WTC11 (cell line): ENCODE measurements at regions not wholly inside any gene's neighbourhood (a gene's known extent, or its start where the extent isn't known, plus 50 kb on each side); places are given as distances from the start of the nearest gene placed in this dataset.

Experiments
- ATAC-seq: fragments of 200-7000 bp; cut with Tn5 transposase; 2 replicates; pipeline ENCODE4 v1.10.0; 2021; ENCODE audit warnings: mild to moderate bottlenecking, moderate library complexity
- CTCF ChIA-PET: fragments of 300-600 bp; sonication (Branson Sonifier 250); formaldehyde crosslinking; loops from one replicate; lab custom pipeline; 2021; ENCODE audit warnings: antibody characterized with exemption; lab: Charles Lee
- POLR2A ChIA-PET: fragments of 350-600 bp; sonication (Branson Sonifier 250); formaldehyde crosslinking; loops from one replicate; lab custom pipeline; 2021; ENCODE audit warnings: antibody characterized with exemption; lab: Charles Lee
- DNase-seq: peaks from one replicate; pipeline ENCODE4 v3.0.0; 2021; ENCODE audit warnings: low spot score
- H3K27ac Mint-ChIP-seq: 2 replicates; pipeline ENCODE4 v1.8.0; 2021; ENCODE audit warnings: mixed read lengths
- H3K27me3 Mint-ChIP-seq: 2 replicates; pipeline ENCODE4 v1.8.0; 2021; ENCODE audit warnings: low read depth, mild to moderate bottlenecking, moderate library complexity, mixed read lengths
- H3K36me3 Mint-ChIP-seq: 2 replicates; pipeline ENCODE4 v1.8.0; 2021; ENCODE audit warnings: mixed read lengths
- H3K4me1 Mint-ChIP-seq: 2 replicates; pipeline ENCODE4 v1.8.0; 2022; ENCODE audit warnings: mixed read lengths
- H3K4me3 Mint-ChIP-seq: 2 replicates; pipeline ENCODE4 v1.8.0; 2021; ENCODE audit warnings: mild to moderate bottlenecking, moderate library complexity, mixed read lengths
- H3K9me3 Mint-ChIP-seq: 2 replicates; pipeline ENCODE4 v1.8.0; 2021; ENCODE audit warnings: mixed read lengths
- CREM ChIP-seq: sonication (generic); formaldehyde crosslinking; IDR thresholded peaks from 2 replicates; pipeline ENCODE4 v1.8.1; 2022; ENCODE audit warnings: mild to moderate bottlenecking, missing genetic modification reagents, moderate library complexity
- EMX1 ChIP-seq: fragments of 250-450 bp; sonication (Bioruptor Pico); IDR thresholded peaks from 2 replicates; pipeline ENCODE4 v1.8.0; 2021; ENCODE audit warnings: mild to moderate bottlenecking
- IRF2 ChIP-seq: sonication (generic); formaldehyde crosslinking; IDR thresholded peaks from 2 replicates; pipeline ENCODE4 v1.8.0; 2022; ENCODE audit warnings: low read depth, missing genetic modification reagents, borderline replicate concordance
- KAT7 ChIP-seq: sonication (generic); formaldehyde crosslinking; IDR thresholded peaks from 2 replicates; pipeline ENCODE4 v1.8.1; 2023; ENCODE audit warnings: missing genetic modification reagents, mild to moderate bottlenecking, borderline replicate concordance
- MYBL2 ChIP-seq: sonication (generic); formaldehyde crosslinking; IDR thresholded peaks from 2 replicates; pipeline ENCODE4 v1.8.1; 2023; ENCODE audit warnings: mild to moderate bottlenecking, moderate library complexity, missing genetic modification reagents
- NFATC4 ChIP-seq: fragments of 250-450 bp; sonication (Bioruptor Pico); IDR thresholded peaks from 2 replicates; pipeline ENCODE4 v1.9.0; 2021; ENCODE audit warnings: mild to moderate bottlenecking
- NFYB ChIP-seq: sonication (generic); formaldehyde crosslinking; conservative IDR thresholded peaks from 2 replicates; pipeline ENCODE4 v1.8.0; 2022; ENCODE audit warnings: low read depth, missing genetic modification reagents
- NR1H2 ChIP-seq: sonication (generic); formaldehyde crosslinking; IDR thresholded peaks from 2 replicates; pipeline ENCODE4 v1.9.0; 2021; ENCODE audit warnings: mild to moderate bottlenecking, moderate library complexity, missing genetic modification reagents
- SMAD4 ChIP-seq: sonication (generic); formaldehyde crosslinking; IDR thresholded peaks from 2 replicates; pipeline ENCODE4 v1.8.0; 2022; ENCODE audit warnings: mild to moderate bottlenecking, missing genetic modification reagents
- SOX15 ChIP-seq: fragments of 250-450 bp; sonication (Bioruptor Pico); IDR thresholded peaks from 2 replicates; pipeline ENCODE4 v1.9.0; 2021; ENCODE audit warnings: mild to moderate bottlenecking
- TEAD1 ChIP-seq: sonication (generic); formaldehyde crosslinking; IDR thresholded peaks from 2 replicates; pipeline ENCODE4 v1.8.0; 2022; ENCODE audit warnings: mild to moderate bottlenecking, missing genetic modification reagents
- ZNF423 ChIP-seq: fragments of 250-450 bp; sonication (Bioruptor Pico); IDR thresholded peaks from 2 replicates; pipeline ENCODE4 v2.1.2; 2022; ENCODE audit warnings: mild to moderate bottlenecking, moderate library complexity
- TF ChIP-seq, protein P1 (sequence below): sonication (generic); formaldehyde crosslinking; IDR thresholded peaks from 2 replicates; pipeline ENCODE4 v1.8.1; 2023; ENCODE audit warnings: mild to moderate bottlenecking, missing genetic modification reagents
- TF ChIP-seq, protein P2 (sequence below): sonication (generic); formaldehyde crosslinking; IDR thresholded peaks from 2 replicates; pipeline ENCODE4 v1.8.1; 2022; ENCODE audit warnings: missing genetic modification reagents, borderline replicate concordance
- TF ChIP-seq, protein P3 (sequence below): fragments of 250-450 bp; sonication (Bioruptor Pico); conservative IDR thresholded peaks from 2 replicates; pipeline ENCODE4 v1.9.0; 2021; ENCODE audit warnings: mild to moderate bottlenecking
- TF ChIP-seq, protein P4 (sequence below): sonication (generic); formaldehyde crosslinking; IDR thresholded peaks from 2 replicates; pipeline ENCODE4 v1.8.0; 2022; ENCODE audit warnings: mild to moderate bottlenecking, missing genetic modification reagents
- TF ChIP-seq, protein P5 (sequence below): sonication (generic); formaldehyde crosslinking; IDR thresholded peaks from 2 replicates; pipeline ENCODE4 v1.8.1; 2023; ENCODE audit warnings: mild to moderate bottlenecking, missing genetic modification reagents, borderline replicate concordance
- TF ChIP-seq, protein P6 (sequence below): sonication (generic); formaldehyde crosslinking; IDR thresholded peaks from 2 replicates; pipeline ENCODE4 v1.8.1; 2022; ENCODE audit warnings: low read depth, missing genetic modification reagents, borderline replicate concordance
- TF ChIP-seq, protein P7 (sequence below): fragments of 250-450 bp; sonication (Bioruptor Pico); IDR thresholded peaks from 2 replicates; pipeline ENCODE4 v2.1.2; 2022; ENCODE audit warnings: mild to moderate bottlenecking, moderate library complexity
- TF ChIP-seq, protein P8 (sequence below): sonication (generic); formaldehyde crosslinking; IDR thresholded peaks from 2 replicates; pipeline ENCODE4 v1.8.0; 2022; ENCODE audit warnings: mild to moderate bottlenecking, missing genetic modification reagents

DNA sequence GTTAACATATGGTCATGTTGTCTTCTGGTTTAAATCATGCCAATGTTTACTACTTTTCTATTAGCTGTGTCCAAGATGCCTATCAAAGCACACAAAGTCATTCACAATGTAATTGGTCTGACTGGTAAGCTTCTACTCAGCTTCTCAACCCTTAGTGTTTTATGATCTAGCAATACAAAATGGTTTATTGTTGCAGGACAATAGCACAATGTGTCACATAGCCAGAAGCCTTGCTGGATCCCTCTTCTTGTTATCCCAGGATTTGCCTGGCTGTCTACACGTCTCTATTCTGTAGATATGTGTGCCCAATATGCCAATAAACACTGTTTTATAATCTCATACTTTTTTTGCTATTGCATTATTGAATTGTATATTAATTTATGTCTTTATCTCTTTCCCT lies 1111.0 kb upstream of the AGA start:
- no peaks in the 10 kb centered on the region for H3K36me3 Mint-ChIP-seq
- ChIA-PET POLR2A (no interaction called here), CTCF (no interaction called here)
- H3K9me3 Mint-ChIP-seq, result peaks cover 3% of the 10 kb centered on the region; the same call in 1 of the 2 replicates
- no peak overlapping the region for H3K27ac Mint-ChIP-seq
- no peaks in the 10 kb centered on the region for H3K4me1 Mint-ChIP-seq
- ATAC-seq, result no peak
- DNase-seq, result no peak
- H3K27me3 Mint-ChIP-seq, result no peaks in the 10 kb centered on the region
- no peak overlapping the region for H3K4me3 Mint-ChIP-seq
- TF ChIP-seq EMX1 (CRISPR knock-in tag) (no peak), NFYB (CRISPR knock-in tag) (no peak)
- TF ChIP-seq, protein P1, sequence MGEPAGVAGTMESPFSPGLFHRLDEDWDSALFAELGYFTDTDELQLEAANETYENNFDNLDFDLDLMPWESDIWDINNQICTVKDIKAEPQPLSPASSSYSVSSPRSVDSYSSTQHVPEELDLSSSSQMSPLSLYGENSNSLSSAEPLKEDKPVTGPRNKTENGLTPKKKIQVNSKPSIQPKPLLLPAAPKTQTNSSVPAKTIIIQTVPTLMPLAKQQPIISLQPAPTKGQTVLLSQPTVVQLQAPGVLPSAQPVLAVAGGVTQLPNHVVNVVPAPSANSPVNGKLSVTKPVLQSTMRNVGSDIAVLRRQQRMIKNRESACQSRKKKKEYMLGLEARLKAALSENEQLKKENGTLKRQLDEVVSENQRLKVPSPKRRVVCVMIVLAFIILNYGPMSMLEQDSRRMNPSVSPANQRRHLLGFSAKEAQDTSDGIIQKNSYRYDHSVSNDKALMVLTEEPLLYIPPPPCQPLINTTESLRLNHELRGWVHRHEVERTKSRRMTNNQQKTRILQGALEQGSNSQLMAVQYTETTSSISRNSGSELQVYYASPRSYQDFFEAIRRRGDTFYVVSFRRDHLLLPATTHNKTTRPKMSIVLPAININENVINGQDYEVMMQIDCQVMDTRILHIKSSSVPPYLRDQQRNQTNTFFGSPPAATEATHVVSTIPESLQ, result no peak
- TF ChIP-seq, protein P2, sequence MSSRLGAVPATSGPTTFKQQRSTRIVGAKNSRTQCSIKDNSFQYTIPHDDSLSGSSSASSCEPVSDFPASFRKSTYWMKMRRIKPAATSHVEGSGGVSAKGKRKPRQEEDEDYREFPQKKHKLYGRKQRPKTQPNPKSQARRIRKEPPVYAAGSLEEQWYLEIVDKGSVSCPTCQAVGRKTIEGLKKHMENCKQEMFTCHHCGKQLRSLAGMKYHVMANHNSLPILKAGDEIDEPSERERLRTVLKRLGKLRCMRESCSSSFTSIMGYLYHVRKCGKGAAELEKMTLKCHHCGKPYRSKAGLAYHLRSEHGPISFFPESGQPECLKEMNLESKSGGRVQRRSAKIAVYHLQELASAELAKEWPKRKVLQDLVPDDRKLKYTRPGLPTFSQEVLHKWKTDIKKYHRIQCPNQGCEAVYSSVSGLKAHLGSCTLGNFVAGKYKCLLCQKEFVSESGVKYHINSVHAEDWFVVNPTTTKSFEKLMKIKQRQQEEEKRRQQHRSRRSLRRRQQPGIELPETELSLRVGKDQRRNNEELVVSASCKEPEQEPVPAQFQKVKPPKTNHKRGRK, result no peak
- TF ChIP-seq, all 79 proteins: peak for 0

DNA sequence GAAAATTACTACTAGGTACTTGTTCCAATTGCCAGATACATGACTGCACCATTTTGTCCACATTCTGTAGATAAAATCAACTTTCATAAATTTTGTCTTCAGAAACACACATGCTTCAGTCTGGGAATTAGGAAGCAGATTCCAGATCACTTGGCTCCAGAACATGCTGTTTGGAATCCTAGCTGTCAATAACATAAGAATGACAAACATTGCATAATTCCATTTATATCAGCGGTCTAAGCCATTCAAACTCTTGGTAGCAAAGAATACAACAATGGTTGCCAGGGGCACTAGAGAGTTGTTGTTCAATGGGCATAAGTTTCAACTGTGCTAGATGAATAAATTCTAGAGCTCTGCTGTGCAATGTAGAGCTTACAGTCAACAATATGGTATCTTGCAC lies 1112.1 kb upstream of the AGA start:
- H3K4me3 Mint-ChIP-seq, result no peak overlapping the region
- ChIA-PET CTCF (no interaction called here), POLR2A (no interaction called here)
- DNase-seq (no peak), ATAC-seq (no peak)
- peaks cover 2% of the 10 kb centered on the region; the same call in 1 of the 2 replicates for H3K9me3 Mint-ChIP-seq
- no peaks in the 10 kb centered on the region for H3K36me3 Mint-ChIP-seq
- no peaks in the 10 kb centered on the region for H3K27me3 Mint-ChIP-seq
- no peak overlapping the region for H3K27ac Mint-ChIP-seq
- TF ChIP-seq NFYB (CRISPR knock-in tag) (no peak), SMAD4 (CRISPR knock-in tag) (no peak), SOX15 (no peak), ZNF423 (CRISPR knock-in tag) (no peak), MYBL2 (CRISPR knock-in tag) (no peak), NR1H2 (CRISPR knock-in tag) (no peak), IRF2 (no peak), TEAD1 (CRISPR knock-in tag) (no peak), KAT7 (no peak), CREM (no peak), NFATC4 (no peak)
- TF ChIP-seq, protein P3, sequence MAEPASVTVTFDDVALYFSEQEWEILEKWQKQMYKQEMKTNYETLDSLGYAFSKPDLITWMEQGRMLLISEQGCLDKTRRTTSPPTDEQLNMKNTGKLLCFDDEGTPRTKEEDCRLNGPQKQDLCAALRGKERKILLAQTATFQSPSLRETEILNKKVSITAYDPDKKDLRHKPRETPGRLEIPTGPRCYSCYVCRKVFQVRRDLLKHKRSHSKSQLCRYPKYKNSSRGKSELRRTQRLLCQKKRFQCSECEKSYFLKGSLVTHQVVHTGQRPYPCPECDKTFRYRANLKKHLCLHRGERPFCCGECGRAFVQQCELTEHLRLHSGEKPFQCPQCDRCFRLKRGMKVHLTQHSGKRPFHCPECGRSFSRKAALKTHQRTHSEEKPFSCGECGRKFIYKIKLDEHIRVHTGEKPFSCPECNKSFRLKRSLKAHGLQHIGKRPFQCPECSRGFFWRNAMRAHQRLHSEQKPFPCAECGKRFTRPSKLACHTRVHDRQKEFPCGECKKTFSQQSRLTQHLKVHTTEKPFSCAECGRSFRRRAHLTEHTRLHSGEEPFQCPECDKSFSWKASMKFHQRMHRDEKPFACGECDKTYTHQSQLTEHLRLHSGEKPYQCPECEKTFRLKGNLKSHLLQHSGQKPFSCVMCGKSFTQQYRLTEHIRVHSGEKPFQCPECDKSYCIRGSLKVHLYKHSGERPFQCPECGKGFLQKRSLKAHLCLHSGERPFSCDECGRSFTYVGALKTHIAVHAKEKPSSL (CRISPR knock-in tag), result no peak
- TF ChIP-seq, protein P4, sequence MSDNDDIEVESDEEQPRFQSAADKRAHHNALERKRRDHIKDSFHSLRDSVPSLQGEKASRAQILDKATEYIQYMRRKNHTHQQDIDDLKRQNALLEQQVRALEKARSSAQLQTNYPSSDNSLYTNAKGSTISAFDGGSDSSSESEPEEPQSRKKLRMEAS (CRISPR knock-in tag), result no peak
- TF ChIP-seq, protein P5, sequence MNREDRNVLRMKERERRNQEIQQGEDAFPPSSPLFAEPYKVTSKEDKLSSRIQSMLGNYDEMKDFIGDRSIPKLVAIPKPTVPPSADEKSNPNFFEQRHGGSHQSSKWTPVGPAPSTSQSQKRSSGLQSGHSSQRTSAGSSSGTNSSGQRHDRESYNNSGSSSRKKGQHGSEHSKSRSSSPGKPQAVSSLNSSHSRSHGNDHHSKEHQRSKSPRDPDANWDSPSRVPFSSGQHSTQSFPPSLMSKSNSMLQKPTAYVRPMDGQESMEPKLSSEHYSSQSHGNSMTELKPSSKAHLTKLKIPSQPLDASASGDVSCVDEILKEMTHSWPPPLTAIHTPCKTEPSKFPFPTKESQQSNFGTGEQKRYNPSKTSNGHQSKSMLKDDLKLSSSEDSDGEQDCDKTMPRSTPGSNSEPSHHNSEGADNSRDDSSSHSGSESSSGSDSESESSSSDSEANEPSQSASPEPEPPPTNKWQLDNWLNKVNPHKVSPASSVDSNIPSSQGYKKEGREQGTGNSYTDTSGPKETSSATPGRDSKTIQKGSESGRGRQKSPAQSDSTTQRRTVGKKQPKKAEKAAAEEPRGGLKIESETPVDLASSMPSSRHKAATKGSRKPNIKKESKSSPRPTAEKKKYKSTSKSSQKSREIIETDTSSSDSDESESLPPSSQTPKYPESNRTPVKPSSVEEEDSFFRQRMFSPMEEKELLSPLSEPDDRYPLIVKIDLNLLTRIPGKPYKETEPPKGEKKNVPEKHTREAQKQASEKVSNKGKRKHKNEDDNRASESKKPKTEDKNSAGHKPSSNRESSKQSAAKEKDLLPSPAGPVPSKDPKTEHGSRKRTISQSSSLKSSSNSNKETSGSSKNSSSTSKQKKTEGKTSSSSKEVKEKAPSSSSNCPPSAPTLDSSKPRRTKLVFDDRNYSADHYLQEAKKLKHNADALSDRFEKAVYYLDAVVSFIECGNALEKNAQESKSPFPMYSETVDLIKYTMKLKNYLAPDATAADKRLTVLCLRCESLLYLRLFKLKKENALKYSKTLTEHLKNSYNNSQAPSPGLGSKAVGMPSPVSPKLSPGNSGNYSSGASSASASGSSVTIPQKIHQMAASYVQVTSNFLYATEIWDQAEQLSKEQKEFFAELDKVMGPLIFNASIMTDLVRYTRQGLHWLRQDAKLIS (CRISPR knock-in tag), result no peak
- TF ChIP-seq, protein P6, sequence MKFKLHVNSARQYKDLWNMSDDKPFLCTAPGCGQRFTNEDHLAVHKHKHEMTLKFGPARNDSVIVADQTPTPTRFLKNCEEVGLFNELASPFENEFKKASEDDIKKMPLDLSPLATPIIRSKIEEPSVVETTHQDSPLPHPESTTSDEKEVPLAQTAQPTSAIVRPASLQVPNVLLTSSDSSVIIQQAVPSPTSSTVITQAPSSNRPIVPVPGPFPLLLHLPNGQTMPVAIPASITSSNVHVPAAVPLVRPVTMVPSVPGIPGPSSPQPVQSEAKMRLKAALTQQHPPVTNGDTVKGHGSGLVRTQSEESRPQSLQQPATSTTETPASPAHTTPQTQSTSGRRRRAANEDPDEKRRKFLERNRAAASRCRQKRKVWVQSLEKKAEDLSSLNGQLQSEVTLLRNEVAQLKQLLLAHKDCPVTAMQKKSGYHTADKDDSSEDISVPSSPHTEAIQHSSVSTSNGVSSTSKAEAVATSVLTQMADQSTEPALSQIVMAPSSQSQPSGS (CRISPR knock-in tag), result no peak
- TF ChIP-seq, protein P7, sequence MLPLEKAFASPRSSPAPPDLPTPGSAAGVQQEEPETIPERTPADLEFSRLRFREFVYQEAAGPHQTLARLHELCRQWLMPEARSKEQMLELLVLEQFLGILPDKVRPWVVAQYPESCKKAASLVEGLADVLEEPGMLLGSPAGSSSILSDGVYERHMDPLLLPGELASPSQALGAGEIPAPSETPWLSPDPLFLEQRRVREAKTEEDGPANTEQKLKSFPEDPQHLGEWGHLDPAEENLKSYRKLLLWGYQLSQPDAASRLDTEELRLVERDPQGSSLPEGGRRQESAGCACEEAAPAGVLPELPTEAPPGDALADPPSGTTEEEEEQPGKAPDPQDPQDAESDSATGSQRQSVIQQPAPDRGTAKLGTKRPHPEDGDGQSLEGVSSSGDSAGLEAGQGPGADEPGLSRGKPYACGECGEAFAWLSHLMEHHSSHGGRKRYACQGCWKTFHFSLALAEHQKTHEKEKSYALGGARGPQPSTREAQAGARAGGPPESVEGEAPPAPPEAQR (CRISPR knock-in tag), result no peak
- TF ChIP-seq, protein P8, sequence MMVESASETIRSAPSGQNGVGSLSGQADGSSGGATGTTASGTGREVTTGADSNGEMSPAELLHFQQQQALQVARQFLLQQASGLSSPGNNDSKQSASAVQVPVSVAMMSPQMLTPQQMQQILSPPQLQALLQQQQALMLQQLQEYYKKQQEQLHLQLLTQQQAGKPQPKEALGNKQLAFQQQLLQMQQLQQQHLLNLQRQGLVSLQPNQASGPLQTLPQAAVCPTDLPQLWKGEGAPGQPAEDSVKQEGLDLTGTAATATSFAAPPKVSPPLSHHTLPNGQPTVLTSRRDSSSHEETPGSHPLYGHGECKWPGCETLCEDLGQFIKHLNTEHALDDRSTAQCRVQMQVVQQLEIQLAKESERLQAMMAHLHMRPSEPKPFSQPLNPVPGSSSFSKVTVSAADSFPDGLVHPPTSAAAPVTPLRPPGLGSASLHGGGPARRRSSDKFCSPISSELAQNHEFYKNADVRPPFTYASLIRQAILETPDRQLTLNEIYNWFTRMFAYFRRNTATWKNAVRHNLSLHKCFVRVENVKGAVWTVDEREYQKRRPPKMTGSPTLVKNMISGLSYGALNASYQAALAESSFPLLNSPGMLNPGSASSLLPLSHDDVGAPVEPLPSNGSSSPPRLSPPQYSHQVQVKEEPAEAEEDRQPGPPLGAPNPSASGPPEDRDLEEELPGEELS (CRISPR knock-in tag), result no peak
- no peaks in the 10 kb centered on the region for H3K4me1 Mint-ChIP-seq
